ENCODE measurements at regions not wholly inside any gene's neighbourhood (a gene's known extent, or its start where the extent isn't known, plus 50 kb on each side); places are given as distances from the start of the nearest gene placed in this dataset.
"Not testable (repeated sequence)": the region's sequence is repeated elsewhere in the genome, so short reads cannot be mapped to it uniquely, and the experiment has no call there.

- Mint-ChIP-seq H3K9me3 (no peaks in the 10 kb centered on the region), H3K4me1 (ENCODE audit: low read depth) (no peaks in the 10 kb centered on the region), H3K27ac (no peak overlapping the region), H3K4me3 (no peak overlapping the region), H3K27me3 (ENCODE audit: low read depth) (no peaks in the 10 kb centered on the region), H3K36me3 (ENCODE audit: low read depth) (no peaks in the 10 kb centered on the region)
Measured at GRCh38 chr5:88109818-88110217, 158.8 kb downstream of the TMEM161B start.

- H3K36me3 Mint-ChIP-seq (ENCODE audit: low read depth), result no peaks in the 10 kb centered on the region
- H3K4me3 Mint-ChIP-seq, result no peak overlapping the region
- H3K27ac Mint-ChIP-seq, result no peak overlapping the region
- H3K27me3 Mint-ChIP-seq (ENCODE audit: low read depth), result no peaks in the 10 kb centered on the region
- no peaks in the 10 kb centered on the region for H3K4me1 Mint-ChIP-seq (ENCODE audit: low read depth)
- H3K9me3 Mint-ChIP-seq, result no peaks in the 10 kb centered on the region
Measured at GRCh38 chr5:88108490-88109279, 160.0 kb downstream of the TMEM161B start.

GRCh38 chr5:88094906-88095496 is 173.6 kb downstream of the TMEM161B start:
- H3K4me1 Mint-ChIP-seq (ENCODE audit: low read depth), result no peaks in the 10 kb centered on the region
- no peak overlapping the region for H3K27ac Mint-ChIP-seq
- H3K36me3 Mint-ChIP-seq (ENCODE audit: low read depth), result no peaks in the 10 kb centered on the region
- H3K9me3 Mint-ChIP-seq, result no peaks in the 10 kb centered on the region
- no peaks in the 10 kb centered on the region for H3K27me3 Mint-ChIP-seq (ENCODE audit: low read depth)
- no peak overlapping the region for H3K4me3 Mint-ChIP-seq

DNA sequence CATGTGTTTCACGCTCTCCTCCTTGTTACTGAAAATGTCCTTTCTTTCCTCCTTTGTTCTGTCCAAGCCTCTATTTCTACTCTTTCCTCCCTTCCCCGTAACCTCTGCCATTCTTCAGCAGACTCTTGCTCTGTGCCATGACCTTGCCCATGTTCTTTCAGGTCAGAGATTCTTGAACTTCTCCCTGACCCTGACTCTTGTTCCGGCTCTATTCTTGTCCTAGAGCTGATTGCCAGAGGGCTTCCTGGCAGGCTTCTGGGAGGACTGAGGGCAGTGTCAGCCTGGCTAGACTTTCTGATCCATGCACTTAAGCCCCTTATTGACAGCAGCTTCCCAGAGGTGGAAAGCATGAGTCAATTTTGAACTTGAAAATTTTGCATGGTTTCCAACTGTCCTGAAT is 174.2 kb downstream of the TMEM161B start:
- Mint-ChIP-seq H3K4me1 (ENCODE audit: low read depth) (no peaks in the 10 kb centered on the region), H3K27me3 (ENCODE audit: low read depth) (no peaks in the 10 kb centered on the region), H3K9me3 (no peaks in the 10 kb centered on the region), H3K27ac (no peak overlapping the region), H3K36me3 (ENCODE audit: low read depth) (no peaks in the 10 kb centered on the region), H3K4me3 (no peak overlapping the region)

GRCh38 chr5:88093765-88094164 is 174.9 kb downstream of the TMEM161B start:
- H3K4me3 Mint-ChIP-seq, result no peak overlapping the region
- no peak overlapping the region for H3K27ac Mint-ChIP-seq
- H3K4me1 Mint-ChIP-seq (ENCODE audit: low read depth), result no peaks in the 10 kb centered on the region
- H3K27me3 Mint-ChIP-seq (ENCODE audit: low read depth), result no peaks in the 10 kb centered on the region
- H3K36me3 Mint-ChIP-seq (ENCODE audit: low read depth), result no peaks in the 10 kb centered on the region
- H3K9me3 Mint-ChIP-seq, result no peaks in the 10 kb centered on the region

DNA sequence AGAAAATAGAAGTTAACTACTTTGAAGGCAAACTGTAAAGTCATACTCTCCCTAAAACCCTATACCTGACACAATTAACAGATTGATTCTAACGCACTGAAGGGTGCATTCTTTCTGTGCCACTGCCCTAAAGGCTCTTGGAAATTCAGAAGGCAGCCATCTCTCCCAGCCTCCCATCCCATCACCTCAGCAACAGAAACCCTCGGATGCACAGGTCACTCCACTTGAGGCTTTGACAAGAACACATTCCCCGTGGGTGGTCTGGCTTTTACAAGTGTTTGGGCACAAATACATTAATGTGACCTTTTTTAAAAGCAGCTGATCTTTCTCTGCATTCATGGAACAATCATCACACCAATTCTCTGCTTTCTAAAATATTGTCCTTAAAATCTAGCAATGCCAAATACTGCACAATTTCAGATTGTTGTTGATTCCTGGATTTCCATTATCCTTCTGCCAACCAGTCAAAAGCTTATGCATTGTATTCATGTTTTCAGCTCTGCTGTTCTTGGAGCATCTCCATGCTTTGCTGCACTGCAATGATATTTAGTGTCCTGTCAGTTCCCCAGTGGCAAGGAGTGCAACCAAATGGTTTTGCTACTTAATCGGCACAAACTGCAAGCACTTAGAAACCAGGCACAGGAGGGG is 175.6 kb downstream of the TMEM161B start:
- Mint-ChIP-seq H3K4me3 (no peak overlapping the region), H3K27me3 (ENCODE audit: low read depth) (no peaks in the 10 kb centered on the region), H3K36me3 (ENCODE audit: low read depth) (no peaks in the 10 kb centered on the region), H3K27ac (no peak overlapping the region), H3K4me1 (ENCODE audit: low read depth) (no peaks in the 10 kb centered on the region), H3K9me3 (no peaks in the 10 kb centered on the region)

- H3K4me1 Mint-ChIP-seq (ENCODE audit: low read depth), result no peaks in the 10 kb centered on the region
- no peaks in the 10 kb centered on the region for H3K9me3 Mint-ChIP-seq
- no peaks in the 10 kb centered on the region for H3K27me3 Mint-ChIP-seq (ENCODE audit: low read depth)
- no peak overlapping the region for H3K4me3 Mint-ChIP-seq
- H3K27ac Mint-ChIP-seq, result no peak overlapping the region
- no peaks in the 10 kb centered on the region for H3K36me3 Mint-ChIP-seq (ENCODE audit: low read depth)
Measured at GRCh38 chr5:88092358-88092757, 176.3 kb downstream of the TMEM161B start.

DNA sequence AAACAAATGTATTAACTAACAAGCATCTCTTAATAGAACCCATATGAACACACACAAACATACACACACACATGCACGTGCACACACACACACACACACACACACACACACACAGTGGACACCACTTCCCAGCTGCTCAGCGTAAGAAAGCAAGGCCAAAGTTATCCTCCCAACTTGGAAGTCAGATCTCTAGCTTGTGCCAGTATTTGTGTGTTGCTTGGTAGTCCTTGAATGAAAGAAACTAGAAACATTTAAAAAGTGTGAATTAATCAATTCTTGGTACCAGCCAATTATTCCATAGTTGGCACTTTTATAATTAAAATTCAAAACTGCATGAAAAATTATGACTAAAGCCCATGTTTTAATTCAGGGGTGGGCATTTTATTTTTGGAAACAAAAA is 178.1 kb downstream of the TMEM161B start:
- Mint-ChIP-seq H3K36me3 (ENCODE audit: low read depth) (no peaks in the 10 kb centered on the region), H3K27ac (no peak overlapping the region), H3K4me3 (no peak overlapping the region), H3K4me1 (ENCODE audit: low read depth) (no peaks in the 10 kb centered on the region), H3K9me3 (no peaks in the 10 kb centered on the region), H3K27me3 (ENCODE audit: low read depth) (no peaks in the 10 kb centered on the region)

- Mint-ChIP-seq H3K36me3 (ENCODE audit: low read depth) (no peaks in the 10 kb centered on the region), H3K4me1 (ENCODE audit: low read depth) (no peaks in the 10 kb centered on the region), H3K27me3 (ENCODE audit: low read depth) (no peaks in the 10 kb centered on the region), H3K27ac (no peak overlapping the region), H3K4me3 (no peak overlapping the region), H3K9me3 (no peaks in the 10 kb centered on the region)
Measured at GRCh38 chr5:88089719-88090390, 178.8 kb downstream of the TMEM161B start.

DNA sequence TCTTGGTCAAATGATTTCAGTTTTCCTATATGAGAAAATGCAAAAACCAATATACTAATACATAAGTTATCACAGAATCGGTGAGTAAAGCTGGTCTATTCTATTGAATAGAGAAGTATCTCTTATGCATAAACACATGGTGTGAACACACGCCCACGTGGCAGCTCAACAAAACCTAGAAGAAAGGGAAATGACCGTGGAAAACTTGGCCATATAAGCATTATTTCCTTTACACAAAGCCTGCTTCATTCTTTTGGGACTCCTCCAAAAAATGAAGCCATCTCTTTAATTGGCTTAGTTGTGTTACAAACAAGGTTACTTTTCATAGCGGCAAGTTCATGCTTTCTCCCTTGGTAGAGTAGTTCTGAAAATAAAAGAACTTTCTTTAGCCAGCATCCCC is 183.2 kb downstream of the TMEM161B start:
- Mint-ChIP-seq H3K27me3 (ENCODE audit: low read depth) (no peaks in the 10 kb centered on the region), H3K27ac (no peak overlapping the region), H3K9me3 (no peaks in the 10 kb centered on the region), H3K36me3 (ENCODE audit: low read depth) (no peaks in the 10 kb centered on the region), H3K4me1 (ENCODE audit: low read depth) (no peaks in the 10 kb centered on the region), H3K4me3 (no peak overlapping the region)

GRCh38 chr5:88081877-88082276 is 186.8 kb downstream of the TMEM161B start:
- Mint-ChIP-seq H3K27me3 (ENCODE audit: low read depth) (no peaks in the 10 kb centered on the region), H3K27ac (no peak overlapping the region)

GRCh38 chr5:88063813-88064212 is 204.8 kb downstream of the TMEM161B start:
- Mint-ChIP-seq H3K36me3 (ENCODE audit: low read depth) (no peaks in the 10 kb centered on the region), H3K4me3 (no peak overlapping the region), H3K4me1 (ENCODE audit: low read depth) (no peaks in the 10 kb centered on the region), H3K27me3 (ENCODE audit: low read depth) (no peaks in the 10 kb centered on the region), H3K27ac (no peak overlapping the region), H3K9me3 (peaks cover 13% of the 10 kb centered on the region)

More at GRCh38 chr5:88081877-88082276, 186.8 kb downstream of the TMEM161B start:
- peaks cover 7% of the 10 kb centered on the region for H3K9me3 Mint-ChIP-seq
- no peak overlapping the region for H3K4me3 Mint-ChIP-seq
- no peaks in the 10 kb centered on the region for H3K36me3 Mint-ChIP-seq (ENCODE audit: low read depth)
- no peaks in the 10 kb centered on the region for H3K4me1 Mint-ChIP-seq (ENCODE audit: low read depth)

DNA sequence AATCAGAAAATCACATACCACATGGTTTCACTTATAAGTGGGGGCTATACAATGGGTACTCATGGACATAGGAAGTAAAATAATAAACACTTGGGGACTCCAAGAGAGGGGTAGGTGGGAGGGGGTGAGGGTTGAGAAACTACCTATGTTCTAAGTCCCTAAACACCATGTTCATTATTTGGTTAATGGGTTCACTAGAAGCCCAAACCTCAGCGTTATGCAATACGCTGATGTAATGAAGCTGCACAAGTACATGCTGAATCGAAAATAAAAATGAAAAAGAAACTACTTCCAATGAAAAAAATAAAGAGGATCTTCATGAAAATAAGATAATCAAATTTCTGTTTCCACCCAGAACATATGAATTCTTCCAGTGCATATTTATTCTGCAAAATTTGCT is 208.5 kb downstream of the TMEM161B start:
- Mint-ChIP-seq H3K27ac (no peak overlapping the region), H3K27me3 (ENCODE audit: low read depth) (no peaks in the 10 kb centered on the region), H3K36me3 (ENCODE audit: low read depth) (no peaks in the 10 kb centered on the region), H3K4me1 (ENCODE audit: low read depth) (no peaks in the 10 kb centered on the region), H3K9me3 (peaks cover 13% of the 10 kb centered on the region), H3K4me3 (no peak overlapping the region)

DNA sequence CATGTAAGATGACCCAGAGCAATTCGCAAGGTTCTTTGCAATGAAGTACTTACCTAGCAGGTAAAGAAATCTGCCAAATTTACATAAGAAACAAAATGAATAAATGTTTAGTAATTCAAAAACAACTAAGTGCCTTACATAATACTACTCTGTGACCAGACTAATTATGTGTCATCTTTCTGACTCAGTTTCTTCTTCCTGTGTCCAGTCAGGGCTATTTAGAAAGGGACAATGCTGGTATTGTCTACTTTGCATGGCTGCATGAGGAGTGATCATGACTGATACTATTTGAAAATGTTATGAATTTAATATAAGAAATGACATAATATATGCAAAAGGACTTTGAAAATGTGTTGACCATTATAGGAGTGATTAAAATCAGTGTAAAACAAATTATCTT is 210.0 kb downstream of the TMEM161B start:
- no peak overlapping the region for H3K27ac Mint-ChIP-seq
- no peaks in the 10 kb centered on the region for H3K27me3 Mint-ChIP-seq (ENCODE audit: low read depth)
- no peaks in the 10 kb centered on the region for H3K4me1 Mint-ChIP-seq (ENCODE audit: low read depth)
- no peak overlapping the region for H3K4me3 Mint-ChIP-seq
- peaks cover 13% of the 10 kb centered on the region for H3K9me3 Mint-ChIP-seq
- H3K36me3 Mint-ChIP-seq (ENCODE audit: low read depth), result no peaks in the 10 kb centered on the region

DNA sequence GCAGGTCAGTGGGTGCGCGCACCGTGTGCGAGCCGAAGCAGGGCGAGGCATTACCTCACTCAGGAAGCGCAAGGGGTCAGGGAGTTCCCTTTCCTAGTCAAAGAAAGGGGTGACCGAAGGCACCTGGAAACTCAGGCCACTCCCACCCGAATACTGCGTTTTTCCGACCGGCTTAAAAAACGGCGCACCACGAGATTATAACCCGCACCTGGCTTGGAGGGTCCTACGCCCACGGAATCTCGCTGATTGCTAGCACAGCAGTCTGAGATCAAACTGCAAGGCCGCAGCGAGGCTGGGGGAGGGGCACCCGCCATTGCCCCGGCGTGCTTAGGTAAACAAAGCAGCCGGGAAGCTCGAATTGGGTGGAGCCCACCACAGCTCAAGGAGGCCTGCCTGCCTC is 216.2 kb downstream of the TMEM161B start:
- H3K27ac Mint-ChIP-seq; H3K36me3 Mint-ChIP-seq (ENCODE audit: low read depth); H3K9me3 Mint-ChIP-seq; H3K27me3 Mint-ChIP-seq (ENCODE audit: low read depth); H3K4me3 Mint-ChIP-seq; H3K4me1 Mint-ChIP-seq (ENCODE audit: low read depth): not testable (repeated sequence)
